GM12874 (cell line): ENCODE measurements at regions not wholly inside any gene's neighbourhood (a gene's known extent, or its start where the extent isn't known, plus 50 kb on each side); places are given as distances from the start of the nearest gene placed in this dataset.

Experiments used
- CTCF ChIP-seq: IDR thresholded peaks from 2 replicates; pipeline ENCODE4 v1.5.1; 2011; ENCODE audit warnings: low read depth, mild to moderate bottlenecking, control low read depth, low read length, moderate library complexity; ENCODE audit not compliant: insufficient read depth

- no peak for TF ChIP-seq CTCF
Observed at GRCh38 chr5:56309262-56309826, 76.2 kb upstream of the ANKRD55 start.

GRCh38 chr5:56307714-56308333 lies 74.7 kb upstream of the ANKRD55 start:
- TF ChIP-seq CTCF = no peak

GRCh38 chr5:56306433-56307150 lies 73.5 kb upstream of the ANKRD55 start:
- TF ChIP-seq CTCF = no peak

- TF ChIP-seq CTCF = no peak
Observed at GRCh38 chr5:56305001-56305950, 72.1 kb upstream of the ANKRD55 start.

GRCh38 chr5:56303511-56303910 lies 70.4 kb upstream of the ANKRD55 start:
- TF ChIP-seq CTCF = no peak

GRCh38 chr5:56302027-56302426 lies 68.9 kb upstream of the ANKRD55 start:
- TF ChIP-seq CTCF = no peak

GRCh38 chr5:56301069-56301468 lies 67.9 kb upstream of the ANKRD55 start:
- TF ChIP-seq CTCF = no peak
